Fibroblast of skin of scalp (primary cell): ENCODE measurements at regions not wholly inside any gene's neighbourhood (a gene's known extent, or its start where the extent isn't known, plus 50 kb on each side); places are given as distances from the start of the nearest gene placed in this dataset.

Source experiments
- DNase-seq: peaks from one replicate; pipeline ENCODE4 v3.0.0-alpha.2; 2013

- DNase-seq, result peak; percentile 93
Observed at GRCh38 chr7:46752881-46753366, 829.0 kb downstream of the TNS3 start.

GRCh38 chr7:46751927-46752723 is 829.8 kb downstream of the TNS3 start:
- DNase-seq, result peak; percentile 90

GRCh38 chr7:46751471-46751870 is 830.4 kb upstream of the IGFBP3 start:
- no peak for DNase-seq

- no peak for DNase-seq
Observed at GRCh38 chr7:46750321-46750865, 829.3 kb upstream of the IGFBP3 start.

DNA sequence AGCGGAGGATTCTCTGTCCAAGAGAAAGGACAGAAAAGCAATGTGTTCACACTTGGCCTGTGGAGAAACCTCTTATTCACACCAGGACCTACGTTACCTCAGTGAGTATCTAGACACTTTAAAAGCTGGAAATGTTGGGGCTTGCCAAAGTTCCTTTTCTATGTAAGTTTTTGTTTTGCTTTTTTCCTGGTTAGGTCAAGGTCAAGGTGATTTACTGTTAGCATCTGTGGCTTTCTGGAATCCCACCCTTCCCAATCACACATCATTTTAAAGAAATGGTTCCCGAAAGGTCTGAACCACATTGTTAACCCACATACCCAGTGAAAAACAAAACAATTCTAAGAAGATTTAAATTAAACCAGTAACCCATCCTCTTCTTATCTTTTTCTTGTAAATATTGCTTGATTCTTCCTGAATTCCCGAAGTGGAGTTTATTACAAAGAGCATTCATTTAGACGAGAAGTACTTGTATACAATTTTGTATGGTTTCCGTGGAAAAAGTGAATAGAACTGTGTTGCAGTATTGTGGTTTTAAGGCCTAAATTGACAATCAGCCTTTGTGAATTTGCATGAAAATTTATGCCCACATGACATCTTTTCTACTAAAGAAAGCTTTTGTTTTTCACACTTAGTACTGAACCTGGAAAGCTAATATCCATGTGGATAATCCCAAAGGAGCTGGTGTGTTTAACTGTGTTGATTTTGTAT is 827.0 kb upstream of the IGFBP3 start:
- no peak for DNase-seq

- no peak for DNase-seq
Observed at GRCh38 chr7:46746695-46747687, 825.9 kb upstream of the IGFBP3 start.

DNA sequence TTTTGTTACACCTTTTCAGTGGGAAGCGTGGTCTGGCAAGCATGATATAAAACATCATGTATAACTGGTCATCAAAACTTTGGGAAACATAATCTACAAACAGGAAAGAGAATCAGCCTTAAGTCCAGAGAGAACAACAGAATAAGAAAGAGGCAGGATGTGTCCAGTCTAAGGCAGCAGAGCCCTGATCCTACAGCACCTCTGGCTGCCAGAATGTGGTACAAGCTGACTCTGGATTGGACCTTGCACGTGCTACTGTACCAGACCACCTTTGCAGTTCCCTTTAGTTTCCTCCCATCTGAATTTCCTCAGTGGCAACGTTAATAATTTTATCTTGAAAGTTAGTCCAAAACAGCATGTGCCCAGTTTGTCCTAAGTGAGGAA is 824.6 kb upstream of the IGFBP3 start:
- no peak for DNase-seq

- DNase-seq, result peak; percentile 18
Observed at GRCh38 chr7:46744957-46745706, 824.1 kb upstream of the IGFBP3 start.

GRCh38 chr7:46742601-46743000 is 821.5 kb upstream of the IGFBP3 start:
- no peak for DNase-seq

DNA sequence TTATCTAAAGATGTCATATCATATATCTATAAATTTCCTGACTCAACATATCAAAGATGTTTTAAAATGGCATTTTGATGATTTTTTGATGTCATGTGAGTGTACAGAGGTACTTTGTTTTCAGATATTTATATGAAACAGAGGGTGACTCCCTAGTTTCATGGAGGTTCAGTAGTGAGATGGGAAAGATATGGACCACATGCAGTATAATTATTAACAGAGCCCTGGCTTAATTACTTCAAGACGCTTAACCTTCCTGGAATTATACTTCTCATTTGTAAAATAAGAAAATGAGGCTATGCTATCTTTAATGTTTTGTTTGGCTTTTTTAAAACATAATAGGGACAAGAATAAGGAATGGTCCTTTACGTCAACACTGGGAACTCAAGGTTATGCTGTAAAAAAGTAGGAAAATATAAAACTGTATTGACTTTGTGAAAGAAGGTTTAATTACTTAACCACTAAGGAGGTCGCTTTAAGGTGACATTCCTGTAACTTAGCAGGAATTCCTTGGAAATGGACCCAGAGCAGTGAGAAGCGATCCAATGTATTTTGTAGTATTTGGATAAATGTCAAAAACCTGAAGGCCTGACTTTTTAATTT is 821.0 kb upstream of the IGFBP3 start:
- DNase-seq, result peak; percentile 57

- no peak for DNase-seq
Observed at GRCh38 chr7:46741181-46741580, 820.1 kb upstream of the IGFBP3 start.

DNA sequence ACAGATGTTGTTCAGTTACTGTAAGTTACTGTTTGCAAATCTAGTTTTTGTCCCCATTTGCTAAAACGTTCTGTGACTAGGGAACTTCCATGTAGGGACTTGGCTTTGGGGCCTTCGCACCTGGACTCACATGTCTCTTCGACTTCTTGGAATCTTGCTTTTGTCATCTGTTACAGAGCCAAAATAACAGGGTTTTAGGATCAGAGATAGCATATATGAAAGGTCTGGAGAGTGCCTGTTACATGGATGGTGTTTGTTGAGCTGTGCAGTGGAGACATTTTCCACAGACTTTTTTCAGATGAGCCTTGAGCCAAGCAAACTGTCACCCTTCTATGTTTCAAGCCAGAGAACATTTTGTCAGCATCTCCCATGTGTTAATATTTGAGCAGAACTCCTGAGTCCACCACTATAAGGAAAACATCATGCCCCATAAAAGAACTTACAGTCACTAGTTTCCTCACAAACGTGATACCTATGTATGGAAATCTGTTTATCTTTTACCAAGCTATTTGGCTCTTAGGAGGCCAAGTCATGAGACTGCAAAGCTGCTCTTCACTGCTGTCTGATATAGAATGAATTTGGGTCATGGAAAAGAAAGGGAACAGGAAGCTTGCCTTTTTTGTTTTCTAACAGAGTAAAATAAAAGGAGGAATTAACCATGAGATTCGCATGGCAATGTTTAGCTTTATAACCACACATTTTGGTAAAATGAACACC is 818.6 kb upstream of the IGFBP3 start:
- DNase-seq, result no peak

GRCh38 chr7:46738796-46739195 is 817.7 kb upstream of the IGFBP3 start:
- DNase-seq, result no peak

GRCh38 chr7:46738165-46738564 is 817.1 kb upstream of the IGFBP3 start:
- no peak for DNase-seq

GRCh38 chr7:46725838-46726237 is 804.8 kb upstream of the IGFBP3 start:
- DNase-seq, result peak; percentile 56

GRCh38 chr7:46725136-46725535 is 804.1 kb upstream of the IGFBP3 start:
- DNase-seq, result no peak

- no peak for DNase-seq
Observed at GRCh38 chr7:46723742-46724141, 802.7 kb upstream of the IGFBP3 start.

DNA sequence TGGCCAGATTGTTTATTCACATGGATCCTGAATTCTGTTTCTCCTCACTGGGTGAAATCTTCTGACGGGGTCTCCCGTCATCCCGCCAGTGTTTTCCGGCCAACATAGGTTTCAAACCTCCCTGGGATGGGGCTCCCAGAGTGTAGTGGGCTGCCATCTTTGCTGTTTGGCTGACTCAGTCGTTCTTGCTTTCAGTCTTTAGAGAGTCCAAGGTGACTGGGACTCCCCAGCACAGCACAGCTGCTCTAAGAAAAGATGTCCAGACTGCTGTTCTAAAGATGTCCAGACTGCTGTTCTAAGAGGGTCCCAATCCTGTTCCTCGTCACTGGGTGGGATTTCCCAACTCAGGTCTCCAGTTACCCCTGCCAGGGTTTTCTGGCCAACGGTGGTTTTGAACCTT is 801.9 kb upstream of the IGFBP3 start:
- no peak for DNase-seq

GRCh38 chr7:46720761-46721160 is 799.7 kb upstream of the IGFBP3 start:
- no peak for DNase-seq

- DNase-seq, result no peak
Observed at GRCh38 chr7:46719616-46720015, 798.5 kb upstream of the IGFBP3 start.

DNA sequence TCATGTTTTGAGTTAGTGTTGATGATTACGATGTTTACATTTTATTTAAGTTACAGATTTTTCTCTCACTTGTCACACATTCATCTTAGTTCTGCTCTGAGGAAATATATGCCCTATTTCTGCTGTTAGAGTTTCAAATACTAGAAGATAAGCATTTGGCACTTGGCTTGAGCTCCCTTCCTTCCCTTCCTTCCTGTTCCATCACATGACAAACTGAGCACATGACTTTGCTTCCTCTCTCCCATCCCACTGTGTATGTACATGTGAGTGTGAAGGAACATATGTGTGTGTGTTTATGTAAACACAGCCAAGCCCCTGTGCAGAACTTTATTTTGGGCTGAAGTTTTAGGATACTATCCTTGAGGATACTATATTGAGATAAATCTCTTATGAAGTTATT is 795.9 kb upstream of the IGFBP3 start:
- no peak for DNase-seq
